Glutamatergic neuron (in vitro differentiated cells): ENCODE measurements at regions not wholly inside any gene's neighbourhood (a gene's known extent, or its start where the extent isn't known, plus 50 kb on each side); places are given as distances from the start of the nearest gene placed in this dataset.

ENCODE experiments used
- DNase-seq: peaks from one replicate; pipeline ENCODE4 v3.0.0; 2022
- H3K27ac Mint-ChIP-seq: one replicate; pipeline ENCODE4 v1.8.0; 2020; ENCODE audit warnings: mild to moderate bottlenecking, mixed read lengths, inconsistent platforms; ENCODE audit not compliant: unreplicated experiment
- H3K27me3 Mint-ChIP-seq: one replicate; pipeline ENCODE4 v1.8.0; 2020; ENCODE audit warnings: mild to moderate bottlenecking, moderate library complexity, mixed read lengths, inconsistent platforms; ENCODE audit not compliant: unreplicated experiment
- H3K36me3 Mint-ChIP-seq: one replicate; pipeline ENCODE4 v1.8.0; 2020; ENCODE audit warnings: mild to moderate bottlenecking, mixed read lengths, inconsistent platforms; ENCODE audit not compliant: unreplicated experiment
- H3K4me1 Mint-ChIP-seq: one replicate; pipeline ENCODE4 v1.8.0; 2020; ENCODE audit warnings: mild to moderate bottlenecking, low read depth, mixed read lengths, inconsistent platforms; ENCODE audit not compliant: unreplicated experiment
- H3K4me3 Mint-ChIP-seq: one replicate; pipeline ENCODE4 v1.8.0; 2020; ENCODE audit warnings: mild to moderate bottlenecking, mixed read lengths, inconsistent platforms; ENCODE audit not compliant: unreplicated experiment
- H3K9me3 Mint-ChIP-seq: one replicate; pipeline ENCODE4 v1.8.0; 2020; ENCODE audit warnings: mild to moderate bottlenecking, moderate library complexity, mixed read lengths, inconsistent platforms; ENCODE audit not compliant: unreplicated experiment
- TF ChIP-seq, protein P1 (sequence below): fragments of 200-600 bp; sonication (generic); IDR thresholded peaks from one replicate; pipeline ENCODE4 v1.5.0; 2021; ENCODE audit not compliant: partially characterized antibody, unreplicated experiment

DNA sequence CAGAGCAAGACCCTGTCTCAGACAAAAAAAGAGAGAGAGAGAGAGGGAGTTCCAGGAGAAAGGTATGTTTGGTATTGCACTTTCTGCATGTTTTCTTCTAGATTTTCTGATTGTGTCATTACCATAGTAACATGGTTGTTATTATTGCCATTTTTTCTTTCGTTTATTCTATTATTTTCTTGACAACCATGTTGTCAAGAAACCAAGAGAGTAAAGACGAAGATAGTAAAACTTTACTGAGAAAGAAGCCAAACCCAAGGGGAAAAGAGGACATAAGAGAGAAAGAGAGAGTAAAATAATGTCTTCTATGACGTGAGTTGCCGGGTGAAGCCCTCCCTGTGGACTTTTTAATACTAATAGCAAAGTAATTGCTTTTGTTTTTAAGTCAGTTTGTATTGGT, 1186.0 kb upstream of the SEL1L start:
- TF ChIP-seq, protein P1, sequence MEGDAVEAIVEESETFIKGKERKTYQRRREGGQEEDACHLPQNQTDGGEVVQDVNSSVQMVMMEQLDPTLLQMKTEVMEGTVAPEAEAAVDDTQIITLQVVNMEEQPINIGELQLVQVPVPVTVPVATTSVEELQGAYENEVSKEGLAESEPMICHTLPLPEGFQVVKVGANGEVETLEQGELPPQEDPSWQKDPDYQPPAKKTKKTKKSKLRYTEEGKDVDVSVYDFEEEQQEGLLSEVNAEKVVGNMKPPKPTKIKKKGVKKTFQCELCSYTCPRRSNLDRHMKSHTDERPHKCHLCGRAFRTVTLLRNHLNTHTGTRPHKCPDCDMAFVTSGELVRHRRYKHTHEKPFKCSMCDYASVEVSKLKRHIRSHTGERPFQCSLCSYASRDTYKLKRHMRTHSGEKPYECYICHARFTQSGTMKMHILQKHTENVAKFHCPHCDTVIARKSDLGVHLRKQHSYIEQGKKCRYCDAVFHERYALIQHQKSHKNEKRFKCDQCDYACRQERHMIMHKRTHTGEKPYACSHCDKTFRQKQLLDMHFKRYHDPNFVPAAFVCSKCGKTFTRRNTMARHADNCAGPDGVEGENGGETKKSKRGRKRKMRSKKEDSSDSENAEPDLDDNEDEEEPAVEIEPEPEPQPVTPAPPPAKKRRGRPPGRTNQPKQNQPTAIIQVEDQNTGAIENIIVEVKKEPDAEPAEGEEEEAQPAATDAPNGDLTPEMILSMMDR: no peak
- no peak overlapping the region for H3K27ac Mint-ChIP-seq
- no peaks in the 10 kb centered on the region for H3K36me3 Mint-ChIP-seq
- H3K27me3 Mint-ChIP-seq: peaks cover 3% of the 10 kb centered on the region
- H3K4me3 Mint-ChIP-seq: no peak overlapping the region
- no peaks in the 10 kb centered on the region for H3K4me1 Mint-ChIP-seq
- DNase-seq: no peak
- H3K9me3 Mint-ChIP-seq: no peaks in the 10 kb centered on the region

DNA sequence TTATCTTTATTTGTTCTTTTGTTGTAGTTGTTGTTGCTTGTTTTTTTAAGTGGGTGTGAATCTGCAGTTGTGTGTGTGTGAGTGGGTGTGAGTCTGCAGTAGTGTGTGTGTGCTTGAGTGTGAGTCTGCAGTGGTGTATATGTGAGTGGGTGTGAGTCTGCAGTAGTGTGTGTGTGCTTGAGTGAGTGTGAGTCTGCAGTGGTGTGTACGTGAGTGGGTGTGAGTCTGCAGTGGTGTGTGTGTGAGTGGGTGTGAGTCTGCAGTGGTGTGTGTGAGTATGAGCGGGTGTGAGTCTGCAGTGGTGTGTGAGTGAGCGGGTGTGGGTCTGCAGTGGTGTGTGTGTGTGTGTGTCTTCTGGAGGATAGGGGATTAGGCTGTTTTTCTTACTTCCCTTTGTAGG, 1186.8 kb upstream of the SEL1L start:
- Mint-ChIP-seq H3K4me1 (no peaks in the 10 kb centered on the region), H3K4me3 (no peak overlapping the region), H3K27me3 (peaks cover 3% of the 10 kb centered on the region), H3K9me3 (no peaks in the 10 kb centered on the region), H3K36me3 (no peaks in the 10 kb centered on the region), H3K27ac (no peak overlapping the region)
- no peak for DNase-seq
- TF ChIP-seq, protein P1: no peak

DNA sequence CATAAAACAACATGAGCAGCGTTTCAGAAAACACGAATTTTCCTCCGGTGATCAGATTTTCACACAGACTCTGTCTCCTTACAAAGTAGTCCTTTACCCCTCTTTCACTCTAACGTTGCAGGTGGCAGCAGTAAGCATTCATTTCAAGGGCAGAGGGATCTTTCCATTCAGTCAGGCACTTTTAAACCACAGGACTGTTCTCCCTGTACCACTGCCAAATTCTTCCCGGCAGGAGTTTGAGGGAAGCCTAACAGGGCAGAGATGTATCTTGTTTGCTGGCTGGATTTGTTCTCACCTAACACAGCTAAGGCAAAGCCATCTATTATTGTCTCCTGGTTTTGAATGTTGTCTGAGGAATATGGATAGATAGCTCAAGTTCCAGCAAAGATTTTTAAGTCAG, 1187.3 kb upstream of the SEL1L start:
- no peak overlapping the region for H3K27ac Mint-ChIP-seq
- H3K27me3 Mint-ChIP-seq: peaks cover 3% of the 10 kb centered on the region

DNA sequence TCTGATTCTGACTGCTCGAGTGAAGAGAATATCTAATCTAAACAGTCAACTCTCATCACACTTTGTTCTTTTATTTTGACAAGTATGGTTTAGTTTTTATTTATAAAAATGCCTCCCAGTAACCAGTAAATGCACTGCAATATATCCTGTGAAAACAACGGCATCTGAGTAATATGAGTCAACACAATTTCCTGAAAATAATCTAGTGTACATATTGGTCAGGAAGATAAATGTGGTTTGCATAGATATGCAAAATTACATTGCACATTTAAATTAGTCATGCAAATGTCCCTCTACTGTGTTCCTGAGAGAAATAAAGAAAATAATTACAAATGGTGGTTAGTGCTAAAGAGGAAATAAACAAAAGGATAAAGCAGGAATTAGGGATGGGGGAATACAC, 1190.7 kb upstream of the SEL1L start:
- Mint-ChIP-seq H3K9me3 (no peaks in the 10 kb centered on the region), H3K27me3 (peaks cover 3% of the 10 kb centered on the region), H3K27ac (no peak overlapping the region), H3K4me3 (no peak overlapping the region), H3K36me3 (no peaks in the 10 kb centered on the region), H3K4me1 (no peaks in the 10 kb centered on the region)
- no peak for DNase-seq
- TF ChIP-seq, protein P1: no peak

More for the DNA sequence above, 1187.3 kb upstream of the SEL1L start:
- no peak for DNase-seq
- Mint-ChIP-seq H3K4me3 (no peak overlapping the region), H3K4me1 (no peaks in the 10 kb centered on the region), H3K36me3 (no peaks in the 10 kb centered on the region), H3K9me3 (no peaks in the 10 kb centered on the region)
- TF ChIP-seq, protein P1: no peak

DNA sequence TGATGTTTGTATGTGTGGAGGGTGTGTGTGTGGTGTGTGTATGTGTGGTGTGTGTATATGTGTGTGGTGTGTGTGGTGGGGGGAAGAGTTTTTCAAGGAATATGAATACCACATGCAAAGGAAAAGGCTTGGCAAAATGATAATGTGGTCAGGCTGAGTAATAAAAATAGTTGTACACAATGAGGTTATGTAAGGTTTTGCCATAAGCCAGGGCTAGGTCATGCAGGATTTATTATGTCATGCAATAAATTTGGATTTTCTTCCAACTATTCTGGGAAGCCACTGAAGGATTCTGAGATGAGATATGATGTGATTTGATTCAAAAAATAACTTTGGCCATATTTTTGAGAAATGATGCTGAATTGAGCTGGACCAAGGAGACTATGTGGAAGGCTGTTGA, 1191.6 kb upstream of the SEL1L start:
- Mint-ChIP-seq H3K36me3 (no peaks in the 10 kb centered on the region), H3K4me3 (no peak overlapping the region), H3K27ac (no peak overlapping the region), H3K27me3 (peaks cover 3% of the 10 kb centered on the region), H3K9me3 (no peaks in the 10 kb centered on the region), H3K4me1 (no peaks in the 10 kb centered on the region)
- DNase-seq: no peak
- TF ChIP-seq, protein P1: no peak
